H9 (cell line): ENCODE measurements at regions not wholly inside any gene's neighbourhood (a gene's known extent, or its start where the extent isn't known, plus 50 kb on each side); places are given as distances from the start of the nearest gene placed in this dataset.

Source experiments
- DNase-seq: peaks from one replicate; pipeline ENCODE4 v3.0.0-alpha.2; 2017
- H2AFZ ChIP-seq: one replicate; pipeline ENCODE4 v1.6.1; 2013; ENCODE audit warnings: mild to moderate bottlenecking, low read length, control low read depth, moderate library complexity
- H2AK5ac ChIP-seq: 2 replicates; pipeline ENCODE4 v1.6.1; 2013; ENCODE audit warnings: low read length, control low read depth, mixed read lengths; ENCODE audit not compliant: insufficient read length
- H2BK120ac ChIP-seq: one replicate; pipeline ENCODE4 v1.6.1; 2013; ENCODE audit warnings: low read depth, mild to moderate bottlenecking, low read length, control low read depth, inconsistent platforms; ENCODE audit not compliant: poor library complexity, severe bottlenecking
- H2BK12ac ChIP-seq: 2 replicates; pipeline ENCODE4 v1.6.1; 2013; ENCODE audit warnings: low read length, control low read depth, mixed read lengths, low read depth; ENCODE audit not compliant: insufficient read length
- H2BK15ac ChIP-seq: 2 replicates; pipeline ENCODE4 v1.6.1; 2013; ENCODE audit warnings: low read depth, low read length, control low read depth
- H2BK20ac ChIP-seq: one replicate; pipeline ENCODE4 v1.6.1; 2013; ENCODE audit warnings: low read depth, mild to moderate bottlenecking, low read length, control low read depth, inconsistent platforms; ENCODE audit not compliant: poor library complexity, severe bottlenecking
- H2BK5ac ChIP-seq: 2 replicates; pipeline ENCODE4 v1.6.1; 2013; ENCODE audit warnings: low read length, control low read depth, mixed read lengths; ENCODE audit not compliant: insufficient read length
- H3K14ac ChIP-seq: 2 replicates; pipeline ENCODE4 v1.6.1; 2013; ENCODE audit warnings: low read length, control low read depth; ENCODE audit not compliant: insufficient read depth
- H3K18ac ChIP-seq: 2 replicates; pipeline ENCODE4 v1.6.1; 2013; ENCODE audit warnings: low read depth, mild to moderate bottlenecking, mixed read lengths, low read length, control low read depth; ENCODE audit not compliant: insufficient read length
- H3K23ac ChIP-seq: 2 replicates; pipeline ENCODE4 v1.6.1; 2013; ENCODE audit warnings: low read length, control low read depth, mixed read lengths, low read depth; ENCODE audit not compliant: insufficient read length
- H3K23me2 ChIP-seq: 2 replicates; pipeline ENCODE4 v1.6.1; 2013; ENCODE audit warnings: low read depth, mild to moderate bottlenecking, mixed read lengths, low read length, control low read depth; ENCODE audit not compliant: insufficient read length, poor library complexity, severe bottlenecking
- H3K27ac ChIP-seq: 2 replicates; pipeline ENCODE4 v1.5.1; 2013; ENCODE audit warnings: low read length, control low read depth, mixed read lengths, low read depth; ENCODE audit not compliant: insufficient read length
- H3K27me3 ChIP-seq: 2 replicates; pipeline ENCODE4 v1.6.1; 2013; ENCODE audit warnings: low read length, control low read depth, inconsistent platforms; ENCODE audit not compliant: insufficient read depth
- H3K4ac ChIP-seq: 2 replicates; pipeline ENCODE4 v1.6.1; 2013; ENCODE audit warnings: low read depth, mild to moderate bottlenecking, control low read depth, inconsistent platforms, low read length, moderate library complexity
- H3K4me1 ChIP-seq: 2 replicates; pipeline ENCODE4 v1.6.1; 2013; ENCODE audit warnings: low read length, control low read depth, inconsistent platforms; ENCODE audit not compliant: insufficient read depth
- H3K4me2 ChIP-seq: 2 replicates; pipeline ENCODE4 v1.6.1; 2013; ENCODE audit warnings: low read length, control low read depth, mixed read lengths; ENCODE audit not compliant: insufficient read length, insufficient read depth
- H3K56ac ChIP-seq: 2 replicates; pipeline ENCODE4 v1.6.1; 2013; ENCODE audit warnings: low read depth, mild to moderate bottlenecking, mixed read lengths, low read length, control low read depth; ENCODE audit not compliant: insufficient read length
- H3K79me1 ChIP-seq: 2 replicates; pipeline ENCODE4 v1.6.1; 2013; ENCODE audit warnings: low read depth, mild to moderate bottlenecking, moderate library complexity, low read length, control low read depth, inconsistent platforms; ENCODE audit not compliant: insufficient read depth, poor library complexity, severe bottlenecking
- H3K79me2 ChIP-seq: 2 replicates; pipeline ENCODE4 v1.6.1; 2013; ENCODE audit warnings: low read length, control low read depth, inconsistent platforms; ENCODE audit not compliant: insufficient read depth
- H3K9ac ChIP-seq: 2 replicates; pipeline ENCODE4 v1.6.1; 2013; ENCODE audit warnings: low read length, control low read depth, mixed read lengths; ENCODE audit not compliant: insufficient read length; ENCODE audit errors: extremely low read depth
- H3K9me3 ChIP-seq: one replicate; pipeline ENCODE4 v1.6.1; 2013; ENCODE audit warnings: low read depth, low read length, inconsistent platforms; ENCODE audit not compliant: control insufficient read depth
- H3T11ph ChIP-seq: one replicate; pipeline ENCODE4 v1.6.1; 2013; ENCODE audit warnings: mild to moderate bottlenecking, low read length, control low read depth, inconsistent platforms
- H4K20me1 ChIP-seq: one replicate; pipeline ENCODE4 v1.6.1; 2013; ENCODE audit not compliant: control insufficient read depth, insufficient read length, insufficient read depth
- H4K5ac ChIP-seq: 2 replicates; pipeline ENCODE4 v1.6.1; 2013; ENCODE audit warnings: low read depth, mild to moderate bottlenecking, mixed read lengths, low read length, control low read depth; ENCODE audit not compliant: insufficient read length
- H4K8ac ChIP-seq: replicated peaks from 2 replicates; pipeline ENCODE4 v1.6.1; 2013; ENCODE audit warnings: low read length, control low read depth, mixed read lengths, low read depth; ENCODE audit not compliant: insufficient read length
- H4K91ac ChIP-seq: 2 replicates; pipeline ENCODE4 v1.6.1; 2013; ENCODE audit warnings: low read depth, mild to moderate bottlenecking, moderate library complexity, mixed read lengths, low read length, control low read depth; ENCODE audit not compliant: insufficient read length
- H3K27ac Mint-ChIP-seq, 3 experiments: 2 replicates in 2 of 3; 3 replicates in 1 of 3; pipeline ENCODE4 v1.8.0; 2020 to 2021; ENCODE audit warnings: mixed read lengths in 3 of 3, mild to moderate bottlenecking in 1 of 3, moderate library complexity in 1 of 3
- H3K27me3 Mint-ChIP-seq: 2 replicates; pipeline ENCODE4 v1.8.0; 2021; ENCODE audit warnings: low read depth, mild to moderate bottlenecking, moderate library complexity, mixed read lengths
- H3K36me3 Mint-ChIP-seq, 3 experiments: 2 replicates in 2 of 3; 3 replicates in 1 of 3; pipeline ENCODE4 v1.8.0; 2020 to 2021; ENCODE audit warnings: low read depth in 3 of 3, mixed read lengths in 3 of 3; ENCODE audit not compliant: insufficient read depth in 1 of 3
- H3K4me1 Mint-ChIP-seq, 2 experiments: 2 replicates each; pipeline ENCODE4 v1.8.0; 2020; ENCODE audit warnings: mixed read lengths in 2 of 2
- H3K4me3 Mint-ChIP-seq, 2 experiments: 2 replicates in 1 of 2; 3 replicates in 1 of 2; pipeline ENCODE4 v1.8.0; 2020 to 2021; ENCODE audit warnings: mild to moderate bottlenecking in 2 of 2, mixed read lengths in 2 of 2, moderate library complexity in 1 of 2
- H3K9me3 Mint-ChIP-seq, 2 experiments: 2 replicates in 1 of 2; 3 replicates in 1 of 2; pipeline ENCODE4 v1.8.0; 2020; ENCODE audit warnings: mild to moderate bottlenecking in 2 of 2, mixed read lengths in 2 of 2, moderate library complexity in 1 of 2
- CTCF ChIP-seq: fragments of 200-600 bp; sonication (generic); conservative IDR thresholded peaks from 3 replicates; pipeline ENCODE4 v1.8.0; 2021; ENCODE audit warnings: antibody characterized with exemption, mild to moderate bottlenecking
- WGBS: extraction: QIAGEN DNeasy Blood & Tissue Kit; methylation state at CpG from one replicate; pipeline ENCODE4 v1.1.7; 2013; ENCODE audit warnings: missing lambda C conversion rate, low lambda C conversion rate, mixed read lengths; ENCODE audit not compliant: insufficient read length; ENCODE audit errors: extremely low coverage; 5-methylcytosine and 5-hydroxymethylcytosine counted together

DNA sequence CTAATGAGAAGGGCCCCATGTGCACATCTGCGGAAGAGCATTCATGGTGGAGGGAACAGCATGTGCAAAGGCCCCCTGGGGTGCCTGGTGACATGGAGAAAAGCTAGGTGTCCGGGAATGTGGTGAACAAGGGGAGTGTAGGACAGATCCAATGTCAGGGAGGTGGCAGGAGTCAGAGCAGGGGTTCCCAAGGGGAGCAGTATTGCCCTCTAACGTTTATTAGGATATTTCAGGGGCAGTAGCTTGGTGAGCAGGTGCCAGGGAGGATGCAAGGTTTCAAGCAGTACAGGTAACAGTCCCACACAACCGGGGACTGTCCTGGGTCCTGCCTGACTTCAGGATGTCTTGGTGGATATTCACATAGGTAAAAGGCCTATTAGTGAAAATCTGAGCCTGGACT lies 209.6 kb downstream of the EMX2 start:
- Mint-ChIP-seq H3K27me3 (peaks cover 2% of the 10 kb centered on the region), H3K27ac (no peak overlapping the region), H3K4me3 (no peak overlapping the region), H3K4me1 (peaks cover 5 to 12% of the 10 kb centered on the region in 2 experiments; a peak in 3 of 4 replicates), H3K36me3 (no peaks in the 10 kb centered on the region), H3K9me3 (no peaks in the 10 kb centered on the region)
- Histone ChIP-seq H4K8ac (no peak overlapping the region), H2AFZ (no peak overlapping the region), H3K9me3 (no peaks in the 10 kb centered on the region), H2AK5ac (no peak overlapping the region), H2BK12ac (no peak overlapping the region), H3K9ac (no peak overlapping the region), H3K27ac (no peak overlapping the region), H3K4me1 (no peaks in the 10 kb centered on the region), H2BK15ac (no peak overlapping the region), H2BK5ac (no peak overlapping the region), H4K20me1 (no peaks in the 10 kb centered on the region), H3K79me1 (no peaks in the 10 kb centered on the region), H3T11ph (no peak overlapping the region), H3K27me3 (no peaks in the 10 kb centered on the region), H3K79me2 (no peaks in the 10 kb centered on the region), H4K91ac (no peak overlapping the region), H3K4me2 (no peak overlapping the region), H3K4ac (no peak overlapping the region), H3K56ac (no peak overlapping the region), H3K23me2 (no peaks in the 10 kb centered on the region), H3K23ac (no peak overlapping the region), H2BK120ac (no peak overlapping the region), H4K5ac (no peak overlapping the region), H3K14ac (no peak overlapping the region), H3K18ac (no peak overlapping the region), H2BK20ac (no peak overlapping the region)
- no peak for DNase-seq
- no peak for TF ChIP-seq CTCF
- no CpG with 5 or more reads among the region's 4 CpGs for WGBS
